IMR-90 (cell line): ENCODE measurements at regions not wholly inside any gene's neighbourhood (a gene's known extent, or its start where the extent isn't known, plus 50 kb on each side); places are given as distances from the start of the nearest gene placed in this dataset.

Experiments used
- CHD1 ChIP-seq: IDR thresholded peaks from 2 replicates; pipeline ENCODE4 v1.6.1; 2012; ENCODE audit warnings: low read depth, low read length, improper control_type of control experiment
- CTCF ChIP-seq: conservative IDR thresholded peaks from 2 replicates; pipeline ENCODE4 v1.5.1; 2012; ENCODE audit warnings: mild to moderate bottlenecking, low read depth, low read length, improper control_type of control experiment
- ELK1 ChIP-seq: fragments of 150-350 bp; IDR thresholded peaks from 2 replicates; pipeline ENCODE4 v1.6.1; 2016; ENCODE audit warnings: low read depth, mild to moderate bottlenecking, low read length, moderate library complexity, borderline replicate concordance
- FOS ChIP-seq: fragments of 150-350 bp; IDR thresholded peaks from 2 replicates; pipeline ENCODE4 v1.6.1; 2016; ENCODE audit warnings: low read depth, low read length
- MAFK ChIP-seq: IDR thresholded peaks from 2 replicates; pipeline ENCODE4 v1.6.1; 2012; ENCODE audit warnings: low read depth, low read length, improper control_type of control experiment
- POLR2A ChIP-seq: IDR thresholded peaks from 2 replicates; pipeline ENCODE4 v1.6.1; 2012; ENCODE audit warnings: mild to moderate bottlenecking, low read depth, low read length
- RFX5 ChIP-seq: IDR thresholded peaks from 2 replicates; pipeline ENCODE4 v1.8.0; 2012; ENCODE audit warnings: low read depth, mild to moderate bottlenecking, low read length, moderate library complexity
- TF ChIP-seq, protein P1 (sequence below): fragments of 150-350 bp; IDR thresholded peaks from 2 replicates; pipeline ENCODE4 v1.6.1; 2017; ENCODE audit warnings: mild to moderate bottlenecking, antibody characterized with exemption, low read length, low read depth

DNA sequence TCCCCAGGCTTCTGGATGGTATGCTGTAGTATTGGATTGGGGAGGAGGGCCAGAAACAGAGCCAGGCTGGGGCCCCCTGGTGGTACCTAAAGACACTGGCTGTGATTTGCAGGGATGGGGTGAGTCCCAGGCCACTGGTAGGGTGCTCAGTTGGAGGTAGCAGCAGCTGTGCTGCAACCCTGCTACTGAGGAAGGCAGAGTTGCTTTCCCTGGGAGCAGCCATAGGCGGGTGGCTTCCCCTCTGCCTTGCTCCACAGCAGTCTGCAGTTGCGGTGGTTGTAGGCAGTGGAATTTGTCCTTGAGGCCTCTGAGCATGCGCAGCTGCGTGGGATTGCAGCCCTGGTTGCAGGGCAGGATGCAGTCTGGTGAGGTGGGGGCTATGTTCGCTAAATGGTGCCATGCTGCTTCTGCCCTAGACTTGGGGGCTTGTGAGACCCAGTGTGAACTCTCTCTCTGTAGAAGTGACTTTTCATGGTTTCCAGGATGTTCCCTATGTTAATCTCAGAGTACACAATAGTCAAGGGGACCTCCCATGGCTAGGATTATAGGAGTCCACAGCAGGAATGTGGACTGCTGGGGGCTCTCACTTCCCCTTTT is 443.5 kb downstream of the XIRP2 start:
- TF ChIP-seq CTCF (0 out of 2 replicates have a peak, but pooled peaks have one; percentile 2), CHD1 (no peak), FOS (no peak), POLR2A (no peak), RFX5 (no peak), ELK1 (no peak), MAFK (no peak)
- TF ChIP-seq, protein P1, sequence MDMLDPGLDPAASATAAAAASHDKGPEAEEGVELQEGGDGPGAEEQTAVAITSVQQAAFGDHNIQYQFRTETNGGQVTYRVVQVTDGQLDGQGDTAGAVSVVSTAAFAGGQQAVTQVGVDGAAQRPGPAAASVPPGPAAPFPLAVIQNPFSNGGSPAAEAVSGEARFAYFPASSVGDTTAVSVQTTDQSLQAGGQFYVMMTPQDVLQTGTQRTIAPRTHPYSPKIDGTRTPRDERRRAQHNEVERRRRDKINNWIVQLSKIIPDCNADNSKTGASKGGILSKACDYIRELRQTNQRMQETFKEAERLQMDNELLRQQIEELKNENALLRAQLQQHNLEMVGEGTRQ = no peak
